ENCODE measurements at regions not wholly inside any gene's neighbourhood (a gene's known extent, or its start where the extent isn't known, plus 50 kb on each side); places are given as distances from the start of the nearest gene placed in this dataset.
"Not testable (repeated sequence)": the region's sequence is repeated elsewhere in the genome, so short reads cannot be mapped to it uniquely, and the experiment has no call there.

DNA sequence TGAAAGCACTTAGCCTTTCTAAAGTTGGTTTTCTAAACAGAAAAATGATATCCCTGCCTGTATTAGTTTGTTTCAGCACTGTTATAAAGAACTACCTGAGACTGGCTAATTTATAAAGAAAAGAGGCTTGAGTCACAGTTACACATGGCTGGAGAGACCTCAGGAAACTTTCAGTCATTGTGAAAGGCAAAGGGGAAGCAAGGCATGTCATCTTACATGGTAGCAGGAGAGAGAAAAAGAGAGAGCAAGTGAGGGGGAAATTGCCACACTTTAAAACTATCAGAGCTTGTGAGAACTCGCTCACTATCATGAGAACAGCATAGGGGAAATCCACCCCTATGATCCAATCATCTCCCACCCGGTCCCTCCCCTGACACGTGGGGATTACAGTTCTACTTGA, 64.9 kb downstream of the FAM170A start:
- no peak for DNase-seq
- H3K27me3 ChIP-seq = no peaks in the 10 kb centered on the region
- no peaks in the 10 kb centered on the region for H3K4me1 ChIP-seq
- 70 to 89% (median 77%) methylated on average over 3 of the region's 3 CpGs for WGBS, 5 donors
- no peak for TF ChIP-seq POLR2A (IDR thresholded peaks at IDR 0.05)
- TF ChIP-seq EP300 (IDR thresholded peaks at IDR 0.05) = no peak
- TF ChIP-seq, protein P1, sequence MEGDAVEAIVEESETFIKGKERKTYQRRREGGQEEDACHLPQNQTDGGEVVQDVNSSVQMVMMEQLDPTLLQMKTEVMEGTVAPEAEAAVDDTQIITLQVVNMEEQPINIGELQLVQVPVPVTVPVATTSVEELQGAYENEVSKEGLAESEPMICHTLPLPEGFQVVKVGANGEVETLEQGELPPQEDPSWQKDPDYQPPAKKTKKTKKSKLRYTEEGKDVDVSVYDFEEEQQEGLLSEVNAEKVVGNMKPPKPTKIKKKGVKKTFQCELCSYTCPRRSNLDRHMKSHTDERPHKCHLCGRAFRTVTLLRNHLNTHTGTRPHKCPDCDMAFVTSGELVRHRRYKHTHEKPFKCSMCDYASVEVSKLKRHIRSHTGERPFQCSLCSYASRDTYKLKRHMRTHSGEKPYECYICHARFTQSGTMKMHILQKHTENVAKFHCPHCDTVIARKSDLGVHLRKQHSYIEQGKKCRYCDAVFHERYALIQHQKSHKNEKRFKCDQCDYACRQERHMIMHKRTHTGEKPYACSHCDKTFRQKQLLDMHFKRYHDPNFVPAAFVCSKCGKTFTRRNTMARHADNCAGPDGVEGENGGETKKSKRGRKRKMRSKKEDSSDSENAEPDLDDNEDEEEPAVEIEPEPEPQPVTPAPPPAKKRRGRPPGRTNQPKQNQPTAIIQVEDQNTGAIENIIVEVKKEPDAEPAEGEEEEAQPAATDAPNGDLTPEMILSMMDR (IDR thresholded peaks at IDR 0.05) = no peak
- H3K27ac ChIP-seq = no peak overlapping the region
- no peak overlapping the region for H3K4me3 ChIP-seq
- intact Hi-C loops (cut with DNase I; ENCODE audit: low total_unique reads) = no loop called here
- H3K9me3 ChIP-seq = peaks cover 0 to 20% (median 5%) of the 10 kb centered on the region in 4 donors
- no peaks in the 10 kb centered on the region for H3K36me3 ChIP-seq

DNA sequence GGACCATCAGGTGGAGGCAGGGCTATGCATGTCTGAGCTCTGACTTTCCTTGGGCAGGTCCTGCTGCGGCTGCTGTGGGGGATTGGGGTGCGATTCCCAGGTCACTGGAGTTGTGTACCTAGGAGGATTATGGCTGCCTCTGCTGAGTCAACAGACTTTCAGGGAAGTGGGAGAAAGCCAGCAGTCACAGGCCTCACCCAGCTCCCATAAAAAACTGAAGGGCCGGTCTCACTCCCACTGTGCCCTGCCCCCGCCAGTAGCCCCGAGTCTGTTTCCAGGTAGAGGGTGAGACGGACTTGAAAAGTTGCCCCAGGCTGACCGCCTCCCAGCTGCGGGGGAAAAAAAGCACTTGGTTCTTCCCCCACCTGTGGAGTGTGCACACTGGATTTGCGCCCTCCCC, 76.7 kb downstream of the FAM170A start:
- H3K4me3 ChIP-seq = no peak overlapping the region
- no peak for TF ChIP-seq POLR2AphosphoS5 (IDR thresholded peaks at IDR 0.05)
- 48 to 67% (median 63%) methylated on average over 8 to 9 of the region's 9 CpGs for WGBS, 5 donors
- no peak for DNase-seq
- no peak overlapping the region for H3K27ac ChIP-seq
- H3K4me1 ChIP-seq = no peaks in the 10 kb centered on the region
- no peaks in the 10 kb centered on the region for H3K27me3 ChIP-seq
- peaks cover 0 to 8% (median 0%) of the 10 kb centered on the region in 4 donors for H3K9me3 ChIP-seq
- intact Hi-C loops (cut with DNase I; ENCODE audit: low total_unique reads) = no loop called here
- no peaks in the 10 kb centered on the region for H3K36me3 ChIP-seq

DNA sequence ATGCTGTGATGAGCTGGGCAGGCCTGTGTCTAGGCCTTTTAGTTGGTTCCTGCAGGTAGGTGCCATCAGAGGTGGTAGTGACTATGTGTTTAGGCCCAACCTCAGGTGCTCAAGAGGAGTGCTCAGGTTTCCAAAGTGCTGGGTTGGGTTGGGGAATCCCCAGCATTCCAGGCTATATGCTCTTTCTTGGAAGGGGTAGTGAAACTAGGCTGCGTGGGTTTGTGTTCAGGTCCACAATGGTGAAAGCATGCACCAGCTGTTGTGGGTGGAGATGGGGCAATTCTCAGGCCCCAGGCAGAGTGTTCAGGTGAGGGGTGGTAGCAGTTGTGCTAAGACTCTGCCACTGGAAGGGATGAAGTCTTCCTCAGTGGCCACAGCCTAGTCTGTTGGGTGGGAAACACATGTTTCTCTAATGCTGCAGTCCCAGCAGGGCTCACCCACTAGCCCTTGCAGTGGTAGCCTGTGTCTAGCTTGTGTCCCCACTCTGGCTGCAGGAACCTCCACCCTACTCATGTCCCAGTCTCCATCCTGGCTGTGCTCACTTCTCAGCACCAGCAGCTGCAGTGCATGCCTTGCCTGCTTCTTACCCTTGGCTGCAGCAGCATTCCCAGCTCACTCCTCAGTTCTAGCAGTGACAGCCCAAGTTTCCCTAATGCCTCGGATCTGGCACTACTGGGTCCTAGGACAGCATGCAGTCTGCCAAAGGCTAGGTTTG, 78.9 kb downstream of the FAM170A start:
- no peaks in the 10 kb centered on the region for H3K4me1 ChIP-seq
- no peaks in the 10 kb centered on the region for H3K36me3 ChIP-seq
- no peaks in the 10 kb centered on the region for H3K27me3 ChIP-seq
- TF ChIP-seq EP300 (IDR thresholded peaks at IDR 0.05) = no peak
- TF ChIP-seq POLR2AphosphoS5 (IDR thresholded peaks at IDR 0.05) = no peak
- no peak for TF ChIP-seq POLR2A (IDR thresholded peaks at IDR 0.05)
- TF ChIP-seq, protein P1 (IDR thresholded peaks at IDR 0.05) = no peak
- DNase-seq = no peak
- H3K4me3 ChIP-seq = no peak overlapping the region
- intact Hi-C loops (cut with DNase I; ENCODE audit: low total_unique reads) = no loop called here
- 78 to 92% (median 83%) methylated on average over 2 of the region's 2 CpGs for WGBS, 5 donors
- no peak overlapping the region for H3K27ac ChIP-seq
- H3K9me3 ChIP-seq = peaks cover 0 to 8% (median 0%) of the 10 kb centered on the region in 4 donors

- intact Hi-C loops (cut with DNase I; ENCODE audit: low total_unique reads) = no loop called here
- H3K4me1 ChIP-seq = no peaks in the 10 kb centered on the region
- no peaks in the 10 kb centered on the region for H3K27me3 ChIP-seq
- no peak overlapping the region for H3K4me3 ChIP-seq
- no peak for DNase-seq
- H3K36me3 ChIP-seq = no peaks in the 10 kb centered on the region
- WGBS, 5 donors = 61 to 79% (median 73%) methylated on average over 2 of the region's 2 CpGs
- TF ChIP-seq, protein P1 (IDR thresholded peaks at IDR 0.05) = no peak
- no peak for TF ChIP-seq EP300 (IDR thresholded peaks at IDR 0.05)
- TF ChIP-seq POLR2AphosphoS5 (IDR thresholded peaks at IDR 0.05) = no peak
- TF ChIP-seq POLR2A (IDR thresholded peaks at IDR 0.05) = no peak
- no peak overlapping the region for H3K27ac ChIP-seq
- H3K9me3 ChIP-seq = peaks cover 0 to 12% (median 8%) of the 10 kb centered on the region in 4 donors
Observed at GRCh38 chr5:119721775-119722174, 92.4 kb downstream of the FAM170A start.

DNA sequence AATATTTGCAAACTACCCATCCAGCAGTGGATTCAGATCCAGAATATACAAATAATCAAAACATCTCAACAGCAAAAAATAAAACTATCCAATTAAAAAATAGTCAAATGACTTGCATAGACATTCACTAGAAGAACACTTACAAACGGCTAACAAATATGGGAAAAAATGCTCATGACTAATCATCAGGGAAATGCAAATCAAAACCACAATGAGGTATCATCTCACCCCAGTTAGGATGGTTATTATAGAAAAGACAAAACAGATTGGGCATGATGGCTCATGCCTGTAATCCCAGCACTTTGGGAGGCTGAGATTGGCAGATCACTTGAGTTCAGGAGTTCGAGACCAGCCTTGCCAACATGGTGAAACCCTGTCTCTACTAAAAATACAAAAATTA, 95.9 kb downstream of the FAM170A start:
- intact Hi-C loops (cut with DNase I; ENCODE audit: low total_unique reads); H3K27ac ChIP-seq; H3K27me3 ChIP-seq; DNase-seq; H3K4me3 ChIP-seq; H3K4me1 ChIP-seq; H3K36me3 ChIP-seq: not testable (repeated sequence)
- 77 to 91% (median 85%) methylated on average over 2 of the region's 2 CpGs for WGBS, 5 donors
- peaks cover 0 to 22% (median 15%) of the 10 kb centered on the region in 4 donors for H3K9me3 ChIP-seq
